Stimulated activated CD4-positive, alpha-beta T cell treated with anti-CD3 and anti-CD28 coated beads, TNF-alpha, amount 100 ng/mL, for 48 hours (primary cell): ENCODE measurements at regions not wholly inside any gene's neighbourhood (a gene's known extent, or its start where the extent isn't known, plus 50 kb on each side); places are given as distances from the start of the nearest gene placed in this dataset.
"Not testable (repeated sequence)": the region's sequence is repeated elsewhere in the genome, so short reads cannot be mapped to it uniquely, and the experiment has no call there.

Experiments
- DNase-seq, 3 donors: peaks; one replicate each; pipeline ENCODE4 v3.0.0-alpha.2; 2020; ENCODE audit warnings: low read depth in 3 of 3

DNA sequence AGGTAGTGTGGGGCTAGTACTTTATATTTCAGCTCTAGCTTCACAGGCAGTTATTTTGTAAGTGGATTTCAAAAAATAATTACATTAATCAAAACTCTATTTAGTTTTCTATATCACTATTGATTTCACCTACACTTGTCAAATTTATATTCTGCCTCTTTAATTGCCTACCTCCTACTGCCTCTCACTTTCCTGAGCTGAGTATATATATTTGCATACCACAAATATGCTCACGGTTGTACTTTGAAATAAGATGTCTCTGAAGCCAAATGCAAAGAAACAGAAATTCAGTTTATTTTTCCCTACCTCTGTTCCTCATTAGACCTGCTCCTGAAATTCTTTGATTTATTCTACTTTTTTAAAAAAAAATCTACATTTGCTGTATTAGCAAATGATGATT, 309.3 kb upstream of the TGFBR2 start:
- DNase-seq, result no peak

DNA sequence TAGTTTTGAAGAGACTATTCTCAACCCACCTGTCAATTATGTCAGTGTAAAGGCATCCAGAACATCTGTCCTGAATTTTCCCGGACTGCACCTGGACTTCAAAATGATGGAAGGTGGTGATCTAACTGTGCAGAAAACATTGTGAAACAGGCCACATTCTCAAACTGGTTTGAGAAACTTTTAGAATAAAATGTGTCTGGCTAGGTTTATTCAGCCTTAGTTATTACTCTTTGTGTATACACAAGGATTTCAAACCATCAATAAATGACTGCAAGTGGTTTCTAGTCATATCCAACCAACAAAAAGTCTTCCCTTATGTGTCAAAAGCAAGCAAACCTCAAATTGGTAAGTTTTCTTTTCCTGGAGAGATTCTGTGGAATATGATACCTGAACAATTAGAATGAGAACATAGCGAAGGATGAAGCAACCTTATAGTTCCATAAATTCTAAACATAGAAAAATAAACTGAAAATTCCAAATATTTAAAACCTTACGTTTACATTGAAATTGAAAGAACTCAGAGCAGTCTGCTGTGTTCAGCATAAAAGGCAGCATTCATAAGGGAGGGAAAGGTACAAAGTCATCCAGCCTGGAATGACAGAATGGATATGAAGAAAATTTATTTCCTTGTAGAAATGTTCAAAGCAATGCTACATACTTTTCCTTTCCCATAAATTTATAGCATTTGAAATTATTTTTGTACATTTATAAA, 306.6 kb upstream of the TGFBR2 start:
- DNase-seq, result no peak

DNA sequence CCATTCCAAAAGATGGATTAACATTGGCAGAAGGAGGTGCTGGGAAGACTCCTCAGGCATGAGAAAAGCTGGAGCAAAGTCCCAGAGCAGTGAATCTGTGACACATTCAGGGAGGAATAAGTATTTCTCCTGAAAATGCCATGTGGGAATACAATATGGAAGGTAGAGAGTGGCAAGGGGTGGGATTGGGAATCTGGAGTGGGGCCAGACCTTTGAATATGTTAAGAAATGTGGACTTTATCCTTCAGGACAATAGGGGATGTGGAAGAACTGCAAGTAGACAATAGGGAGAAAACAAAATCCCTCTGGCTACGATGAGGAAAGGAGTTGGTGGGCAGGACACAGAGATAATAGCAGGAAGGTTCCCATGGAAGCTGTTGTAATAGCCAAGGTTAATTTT, 305.6 kb upstream of the TGFBR2 start:
- no peak for DNase-seq

DNA sequence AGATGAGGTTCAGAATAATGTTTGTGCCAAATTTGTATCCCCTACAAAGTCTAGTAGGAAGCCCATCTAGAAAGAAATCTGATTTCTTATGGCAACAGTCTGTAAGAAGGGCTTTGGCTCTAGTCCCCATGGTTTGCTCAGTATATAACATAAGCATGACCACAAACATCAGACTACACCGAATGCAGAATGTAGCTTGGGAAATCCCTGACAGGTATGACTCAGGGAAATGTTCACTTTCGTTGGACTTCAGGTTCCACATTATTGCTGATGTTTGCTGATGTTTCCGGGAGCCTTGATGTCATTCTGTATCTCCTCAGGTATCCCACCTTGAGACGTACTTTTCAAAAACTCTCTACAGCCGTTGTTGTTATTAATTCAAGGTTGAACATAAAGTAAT, 304.4 kb upstream of the TGFBR2 start:
- DNase-seq, result no peak

DNA sequence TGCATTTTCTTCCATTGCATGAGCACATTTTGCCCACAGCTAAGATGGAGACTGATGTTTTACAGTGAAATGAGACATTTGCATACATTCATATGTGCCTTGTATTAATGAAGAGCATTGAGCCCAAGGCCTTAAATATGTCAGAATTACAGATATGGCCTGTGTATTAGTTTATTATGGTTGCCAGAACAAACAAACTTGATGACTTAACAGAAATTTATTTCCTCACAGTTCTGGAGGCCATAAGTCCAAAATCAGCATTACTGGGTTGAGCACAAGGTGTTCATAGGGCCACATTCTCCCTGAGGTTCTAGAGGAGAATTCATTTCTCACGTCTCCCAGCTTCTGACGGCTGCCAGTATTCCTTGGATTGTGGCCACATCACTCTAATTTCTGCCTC, 302.6 kb upstream of the TGFBR2 start:
- DNase-seq, result no peak

DNA sequence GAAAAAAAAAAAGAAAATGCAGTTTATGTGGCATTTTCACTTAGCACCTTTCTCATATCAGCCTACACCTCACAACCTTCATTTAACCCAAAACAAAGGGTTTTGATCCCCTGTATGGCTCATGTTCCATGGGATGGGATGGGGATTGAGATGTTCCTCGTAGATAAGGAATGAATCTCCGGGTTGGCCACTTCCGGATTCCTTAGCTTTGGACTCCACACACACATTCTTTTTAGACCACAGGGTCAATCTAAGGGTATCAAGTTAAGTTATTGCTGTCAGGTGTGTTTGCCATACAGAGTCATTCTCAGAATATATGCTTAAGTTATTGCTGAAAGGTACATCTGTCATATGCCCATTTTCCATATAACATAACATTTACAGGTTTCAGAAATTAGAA, 301.4 kb upstream of the TGFBR2 start:
- no peak for DNase-seq

DNA sequence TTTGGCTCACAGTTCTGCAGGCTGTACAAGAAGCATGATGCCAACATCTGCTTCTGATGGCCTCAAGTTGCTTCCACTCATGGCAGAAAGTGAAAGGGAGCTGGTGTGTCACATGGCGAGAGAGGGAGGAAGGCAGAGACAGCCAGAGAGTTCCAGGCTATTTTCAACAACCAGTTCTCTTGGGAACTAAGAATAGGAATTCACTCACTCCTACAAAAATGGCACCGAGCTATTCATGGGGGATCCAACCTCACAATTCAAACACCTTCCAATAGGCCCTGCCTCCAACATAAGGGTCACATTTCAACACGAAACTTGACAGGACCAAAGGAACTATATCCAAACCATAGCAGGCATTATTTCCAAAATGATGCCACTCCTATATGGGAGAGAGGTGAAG, 299.5 kb upstream of the TGFBR2 start:
- DNase-seq, result no peak

DNA sequence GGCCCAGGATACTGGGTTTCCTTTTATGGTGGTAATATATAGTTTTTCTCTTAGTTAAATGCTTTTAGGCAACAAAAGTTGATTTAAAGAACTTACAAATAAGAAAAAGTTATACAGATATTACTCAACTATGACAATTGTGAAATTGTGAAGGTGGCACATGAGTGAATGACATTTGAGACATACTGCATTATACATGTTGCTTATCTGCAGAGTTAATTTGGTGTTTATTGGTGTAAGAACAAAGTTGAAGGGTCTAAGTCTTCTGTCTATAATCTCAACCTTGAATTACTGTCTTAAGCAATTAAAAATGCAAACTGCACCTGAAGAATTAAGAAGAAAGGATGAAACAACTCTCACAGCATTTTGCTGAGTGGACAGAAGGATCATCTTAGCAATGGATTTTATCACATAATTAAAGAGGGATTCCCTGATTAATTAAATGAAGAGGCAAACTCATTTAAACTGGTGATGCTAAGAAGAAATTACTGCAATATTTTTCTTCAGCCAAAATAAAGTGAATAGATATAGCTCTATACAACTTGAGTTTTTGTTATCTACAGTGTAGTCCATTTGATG, 298.9 kb upstream of the TGFBR2 start:
- DNase-seq, result no peak

DNA sequence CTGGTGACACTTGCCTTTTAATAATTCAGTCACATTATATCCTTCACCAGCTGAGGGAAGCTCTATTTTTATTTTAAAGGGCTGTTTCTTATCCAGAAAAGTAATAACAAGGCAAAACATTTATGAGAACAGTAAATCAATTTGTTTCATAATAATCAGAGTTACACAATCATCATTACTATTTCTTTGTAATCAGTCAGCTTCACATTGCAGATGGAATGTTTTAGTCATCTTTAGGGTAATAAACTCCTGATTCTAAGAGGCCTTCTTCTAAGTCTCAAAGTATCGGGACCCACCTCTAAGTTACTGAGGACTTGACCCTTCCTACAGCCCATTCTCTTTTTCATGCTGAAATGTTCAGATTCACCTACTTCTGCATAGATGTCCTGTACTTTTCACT, 298.3 kb upstream of the TGFBR2 start:
- no peak for DNase-seq

DNA sequence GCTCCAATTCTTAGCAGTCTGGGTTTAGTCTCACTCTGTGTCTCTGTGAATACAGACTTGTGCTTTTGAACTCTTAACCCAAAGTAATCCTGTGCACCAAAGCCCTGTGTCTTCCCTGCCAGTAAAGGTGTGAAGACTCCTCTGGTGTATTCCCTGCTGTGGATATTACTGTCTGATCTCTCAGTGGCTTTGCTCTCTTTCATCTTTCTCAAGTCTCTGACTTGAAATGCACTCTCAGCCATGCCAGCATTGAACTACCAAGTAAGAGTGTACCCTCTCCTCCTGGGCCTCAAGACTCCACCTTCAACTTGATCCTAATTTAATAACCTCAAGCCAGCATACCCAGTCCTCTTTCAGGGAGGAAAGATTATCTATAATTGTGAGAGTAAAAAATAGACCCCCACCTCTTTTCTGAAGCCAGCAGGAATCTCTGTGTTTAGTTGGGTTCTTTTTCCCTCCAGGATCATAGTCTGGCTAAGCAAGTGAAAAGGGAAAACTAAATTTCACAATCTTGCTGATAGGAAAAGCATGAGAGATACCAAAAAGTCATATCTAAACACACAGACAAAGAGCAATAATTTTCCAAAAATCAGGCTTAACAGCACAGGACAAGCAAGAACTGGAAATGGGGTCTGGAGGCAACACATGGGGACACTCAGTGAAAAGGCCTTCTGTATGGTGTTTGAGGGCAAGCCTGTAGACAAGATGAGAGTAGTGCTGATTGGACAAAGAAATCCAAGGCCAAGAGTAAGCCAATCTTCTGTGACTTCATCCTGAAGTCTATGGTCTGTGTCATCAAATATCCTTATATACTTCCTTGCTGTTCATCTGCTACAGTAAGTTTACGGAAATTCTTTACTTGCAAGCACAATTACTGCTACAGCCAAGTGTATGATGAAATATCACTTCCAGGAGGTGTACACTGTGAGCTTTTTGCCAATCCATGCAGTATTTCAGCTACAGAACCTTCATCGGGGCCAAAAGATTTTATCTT, 296.1 kb upstream of the TGFBR2 start:
- no peak for DNase-seq

DNA sequence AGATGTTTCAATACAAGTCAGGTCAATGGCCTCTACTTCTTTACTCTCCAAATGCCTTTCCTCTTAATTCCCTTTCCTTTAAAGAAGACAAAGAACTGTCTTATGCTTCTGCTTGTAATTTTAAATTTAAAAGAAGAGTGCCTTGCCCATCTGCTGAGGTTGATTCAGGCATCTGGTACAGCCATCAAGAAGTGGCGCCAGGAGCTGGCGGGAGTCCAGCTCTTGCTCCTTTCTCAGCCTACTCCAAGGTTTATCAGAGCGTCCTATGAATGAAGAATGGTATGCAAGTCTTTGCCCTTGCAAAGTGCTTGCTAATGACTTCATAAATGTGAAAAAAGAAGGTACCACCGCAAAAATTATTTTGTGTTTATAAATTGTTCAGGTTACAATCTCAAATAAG, 294.6 kb upstream of the TGFBR2 start:
- DNase-seq, result no peak

DNA sequence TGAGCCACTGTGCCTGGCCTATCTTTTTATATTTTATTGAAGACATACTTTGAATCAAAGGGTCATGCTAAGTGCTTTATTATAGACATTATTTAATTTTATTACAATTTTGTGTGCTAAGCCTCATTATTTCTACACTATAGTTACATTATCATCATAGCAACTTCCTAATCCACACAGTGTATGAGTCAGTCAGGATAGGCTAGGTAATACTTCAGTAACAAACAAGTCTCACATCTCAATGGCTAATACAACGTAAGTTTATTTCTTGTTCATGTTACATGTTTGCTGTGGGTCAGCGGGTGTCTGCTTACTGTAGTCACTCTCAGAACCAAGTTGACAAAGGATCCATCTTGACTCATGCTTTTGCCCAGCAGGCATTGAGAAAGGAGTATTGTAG, 292.6 kb upstream of the TGFBR2 start:
- no peak for DNase-seq

DNA sequence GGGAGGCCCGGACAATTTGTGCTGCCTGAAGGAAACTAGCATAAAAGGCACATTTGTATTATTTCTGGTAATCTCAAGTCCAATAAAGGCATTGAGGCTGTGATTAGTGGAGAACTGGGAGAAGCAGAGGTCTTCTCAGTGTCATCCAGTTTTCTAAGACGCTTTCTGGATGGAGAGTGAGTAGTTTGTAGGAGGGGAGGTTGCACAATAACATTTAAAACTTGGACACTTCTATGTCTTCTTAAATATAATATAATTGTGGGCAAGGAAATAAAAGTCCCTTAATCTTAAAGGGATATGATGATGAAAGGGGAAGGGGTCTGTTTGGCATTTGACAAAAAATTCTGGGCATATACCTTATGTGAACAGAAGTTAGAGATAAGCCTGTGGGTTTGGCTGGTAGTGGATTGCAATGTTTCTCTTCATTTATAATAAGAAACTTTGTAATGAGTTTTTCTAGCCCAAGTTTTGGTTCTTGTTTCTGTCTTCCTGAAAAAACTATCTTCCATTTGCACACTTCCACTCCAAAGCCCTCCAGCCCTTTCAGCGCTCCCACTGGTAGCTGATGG, 291.6 kb upstream of the TGFBR2 start:
- DNase-seq, result no peak

DNA sequence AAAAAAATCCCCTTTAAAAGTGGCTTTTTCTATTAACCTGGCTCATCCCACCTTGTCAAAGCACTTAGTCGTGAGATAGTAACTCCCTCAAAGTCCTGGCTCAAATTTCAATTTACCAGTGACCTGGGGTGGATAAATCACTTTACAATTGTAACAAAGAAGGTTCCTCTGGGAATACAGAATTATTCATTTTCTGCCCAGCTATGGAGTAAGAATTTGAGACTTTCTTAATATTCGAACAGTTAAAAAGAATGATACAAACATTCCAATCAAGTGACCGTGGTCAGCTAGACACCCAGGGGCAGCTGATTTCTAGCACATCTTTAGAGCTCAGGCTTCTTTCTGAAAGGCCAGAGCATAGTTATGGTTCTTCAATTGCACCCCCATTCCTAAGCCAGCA, 291.0 kb upstream of the TGFBR2 start:
- DNase-seq, result no peak

DNA sequence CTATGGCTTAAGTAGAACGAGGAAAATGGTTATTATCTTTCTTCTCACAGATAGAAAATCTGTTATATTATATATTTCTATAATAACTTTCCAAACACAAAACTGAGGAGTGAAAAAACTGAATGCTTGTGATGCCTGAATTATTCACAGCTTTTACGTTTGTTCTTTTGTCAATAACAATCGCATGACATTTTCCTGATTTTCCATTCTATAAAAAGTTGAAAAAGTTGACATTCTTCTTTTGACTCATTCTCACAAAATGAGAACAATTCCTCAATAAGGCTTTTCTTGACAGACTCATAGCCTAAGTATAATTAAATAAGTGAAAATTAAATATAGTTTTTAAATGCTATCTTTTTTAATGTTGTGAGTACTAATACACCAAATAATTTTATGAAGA, 288.8 kb upstream of the TGFBR2 start:
- DNase-seq, result no peak

DNA sequence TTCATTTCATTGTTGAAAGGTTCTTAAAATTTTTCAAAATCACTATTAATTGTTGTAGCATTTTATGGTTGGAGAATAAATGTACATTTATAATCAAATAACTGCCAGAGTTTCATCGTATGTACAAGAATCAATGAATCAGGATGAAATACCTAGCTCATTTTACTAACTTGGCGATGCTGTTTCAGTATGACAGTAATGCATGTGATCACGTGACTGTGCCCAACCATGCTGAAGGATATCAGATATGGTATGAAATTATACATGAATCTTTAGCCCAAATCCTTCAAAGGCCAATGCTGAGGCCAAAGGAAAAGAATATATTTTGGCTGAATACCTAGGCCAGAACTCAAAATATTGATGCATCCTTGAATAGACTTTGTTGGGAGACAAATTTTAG, 288.3 kb upstream of the TGFBR2 start:
- no peak for DNase-seq

DNA sequence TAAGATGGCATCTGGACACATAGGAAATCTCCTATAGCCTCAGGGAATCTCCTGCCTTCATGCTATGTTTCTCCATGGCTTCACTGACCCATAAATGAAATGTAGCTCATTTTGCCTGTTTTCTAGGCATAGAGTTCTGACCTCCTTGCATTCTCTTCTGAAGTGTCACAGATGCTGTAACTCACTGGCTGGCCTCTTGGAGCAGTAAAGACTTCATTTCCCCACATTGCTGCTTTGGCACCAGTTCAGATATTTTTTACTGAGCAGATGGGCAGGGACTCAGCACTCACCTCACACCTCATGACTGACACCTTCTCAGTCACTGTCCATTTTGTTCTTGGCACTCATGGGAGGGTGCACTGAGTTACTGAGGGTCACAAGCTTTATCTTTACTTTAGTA, 286.7 kb upstream of the TGFBR2 start:
- DNase-seq, result peak in 1 of 3 donors; percentile 3

DNA sequence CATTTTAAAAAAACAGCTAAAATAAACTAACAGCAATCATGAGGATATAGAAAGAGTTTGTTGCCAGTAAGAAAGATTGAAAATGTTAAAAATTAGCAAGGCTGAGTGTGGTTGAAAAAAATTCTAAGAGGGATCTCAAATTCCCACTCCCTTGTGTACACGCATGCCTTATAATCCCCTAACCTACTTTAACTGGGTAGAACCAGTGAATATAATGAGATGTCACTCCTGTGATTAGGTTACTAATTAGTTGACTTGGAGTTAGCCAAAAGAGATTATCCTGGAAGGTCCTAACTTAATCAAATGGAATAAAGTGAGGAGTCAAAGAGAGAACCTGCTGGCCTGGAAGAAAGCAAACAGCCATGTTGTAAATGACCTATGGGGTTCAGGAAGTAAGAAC, 286.0 kb upstream of the TGFBR2 start:
- no peak for DNase-seq

DNA sequence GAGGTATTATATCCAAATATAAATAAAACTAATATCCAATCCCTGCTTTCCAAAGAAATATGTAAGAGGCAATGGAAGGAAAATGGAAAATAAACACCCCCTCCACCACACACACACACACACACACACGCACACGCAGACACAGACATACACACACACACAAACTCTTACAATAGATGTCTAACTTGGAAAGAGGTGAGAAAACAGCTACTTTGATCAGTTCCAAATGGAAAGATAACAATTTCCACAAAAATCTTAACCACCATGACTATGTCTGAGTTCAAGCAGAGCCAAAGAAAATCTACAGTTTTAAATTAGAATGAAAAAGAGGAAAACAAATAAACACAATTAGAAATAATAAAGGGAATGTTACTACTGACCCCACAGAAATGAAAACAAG, 285.3 kb upstream of the TGFBR2 start:
- DNase-seq, result no peak

DNA sequence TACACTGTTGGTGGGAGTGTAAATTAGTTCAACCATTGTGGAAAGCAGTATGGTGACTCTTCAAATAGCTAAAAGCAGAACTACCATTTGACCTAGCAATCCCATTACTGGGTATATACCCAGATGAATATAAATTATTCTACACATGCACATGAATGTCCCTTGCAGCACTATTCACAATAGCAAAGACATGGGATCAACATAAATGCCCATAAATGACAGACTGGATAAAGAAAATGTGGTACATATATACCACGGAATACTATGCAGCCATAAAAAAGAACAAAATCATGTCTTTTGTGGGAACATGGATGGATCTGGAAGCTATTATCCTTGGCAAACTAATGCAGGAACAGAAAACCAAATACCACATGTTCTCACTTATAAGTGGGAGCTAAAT, 282.8 kb upstream of the TGFBR2 start:
- DNase-seq, result not testable (repeated sequence)

DNA sequence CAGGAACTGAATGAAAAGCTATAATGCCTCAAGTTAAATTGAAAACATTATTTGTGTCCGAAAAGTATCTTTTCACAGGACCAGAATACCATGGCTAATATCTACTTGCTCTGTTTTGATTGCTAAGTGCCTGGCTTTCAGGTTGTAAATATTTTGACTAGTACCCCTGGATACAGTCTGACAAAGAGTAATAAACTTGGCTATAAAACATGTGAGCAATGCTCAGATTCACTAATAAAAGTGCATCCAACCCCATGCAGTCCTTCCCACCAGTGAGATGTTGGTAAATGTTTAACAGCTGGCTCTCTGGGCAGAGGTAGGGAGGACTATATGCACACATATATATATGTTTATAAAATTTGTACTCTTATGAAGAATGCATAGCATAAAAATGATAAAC, 281.8 kb upstream of the TGFBR2 start:
- DNase-seq, result no peak

DNA sequence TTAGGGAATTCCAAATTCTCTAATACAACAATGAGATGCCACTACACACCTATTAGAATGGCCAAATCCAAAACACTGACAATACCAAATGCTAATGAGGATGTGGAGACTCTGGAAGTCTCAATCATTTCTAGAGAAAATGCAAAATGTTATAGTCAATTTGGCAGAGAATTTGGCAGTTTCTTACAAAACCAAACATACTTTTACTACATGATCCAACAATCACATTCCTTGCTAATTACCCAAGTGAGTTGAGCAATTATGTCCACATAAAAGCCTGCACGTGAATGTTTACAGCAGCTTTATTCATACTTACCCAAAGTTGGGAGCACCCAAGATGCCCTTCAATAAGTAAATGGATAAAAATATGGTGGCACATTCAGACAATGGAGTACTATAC, 278.4 kb upstream of the TGFBR2 start:
- not testable (repeated sequence) for DNase-seq
